ENCODE measurements at regions not wholly inside any gene's neighbourhood (a gene's known extent, or its start where the extent isn't known, plus 50 kb on each side); places are given as distances from the start of the nearest gene placed in this dataset.

GRCh38 chr18:78698914-78699313 lies 280.7 kb upstream of the SALL3 start:
- no peak for DNase-seq (ENCODE audit: low read depth)

- DNase-seq (ENCODE audit: low read depth) = no peak
These were observed 280.1 kb upstream of the SALL3 start for GRCh38 chr18:78699499-78699898.

DNA sequence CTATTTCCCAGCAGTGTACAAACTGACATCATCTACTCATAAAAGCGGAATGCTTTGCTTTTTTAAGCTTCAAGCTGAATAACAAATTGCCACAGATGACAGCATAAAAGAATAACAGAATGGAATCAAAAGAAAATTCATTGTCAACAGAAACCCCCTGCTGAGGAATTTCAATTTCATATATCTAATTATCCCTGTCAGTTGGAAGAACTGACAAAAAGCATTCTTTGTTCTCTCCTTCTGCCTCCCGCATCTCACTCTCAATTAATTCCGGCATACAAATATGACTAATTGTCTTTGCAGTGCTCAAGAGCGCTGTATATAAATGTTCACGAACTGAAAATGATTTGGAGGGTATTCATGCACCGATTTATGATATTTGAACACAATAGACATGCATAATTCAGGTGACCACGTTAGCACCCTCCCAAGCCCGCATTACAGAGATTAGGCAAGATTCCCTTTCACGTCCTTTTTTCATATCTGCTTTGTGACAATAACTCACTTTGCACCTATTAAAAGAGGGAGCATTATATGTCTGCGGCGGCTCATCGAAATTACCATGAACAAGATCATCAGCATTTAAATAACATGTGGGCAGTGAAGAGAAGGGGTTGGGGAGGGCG lies 277.7 kb upstream of the SALL3 start:
- no peak for DNase-seq (ENCODE audit: low read depth)

- DNase-seq (ENCODE audit: low read depth) = no peak
These were observed 276.3 kb upstream of the SALL3 start for GRCh38 chr18:78703291-78703690.

GRCh38 chr18:78704971-78705461 lies 274.6 kb upstream of the SALL3 start:
- DNase-seq (ENCODE audit: low read depth) = no peak

DNA sequence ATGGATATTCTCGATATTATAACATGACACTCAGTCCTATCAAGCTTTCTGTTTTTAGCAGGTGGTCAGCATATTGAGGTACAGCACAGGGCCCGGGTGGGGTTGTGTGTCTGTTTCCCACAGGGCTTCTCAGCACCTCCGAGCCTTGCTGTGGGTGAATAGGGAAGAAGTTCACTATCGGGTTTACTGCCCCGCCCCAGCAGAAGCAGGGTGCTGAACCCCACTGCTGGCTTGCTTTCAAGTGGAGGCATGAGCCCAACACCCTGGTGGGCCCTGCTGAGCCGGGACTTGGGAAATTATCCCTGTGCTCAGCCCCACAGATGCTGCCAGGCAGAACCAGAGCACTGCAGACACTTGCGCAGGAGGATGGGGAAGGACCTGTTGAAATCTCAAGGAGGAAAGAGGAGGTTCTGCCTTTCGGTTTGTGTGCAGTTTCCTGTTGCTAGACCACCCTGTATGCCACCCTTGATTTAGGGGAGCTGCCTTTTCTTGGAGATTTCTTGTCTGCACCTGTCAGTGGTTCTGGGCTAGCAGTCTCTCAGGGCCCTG lies 270.3 kb upstream of the SALL3 start:
- DNase-seq (ENCODE audit: low read depth) = no peak

GRCh38 chr18:78711316-78711715 lies 268.3 kb upstream of the SALL3 start:
- no peak for DNase-seq (ENCODE audit: low read depth)

DNA sequence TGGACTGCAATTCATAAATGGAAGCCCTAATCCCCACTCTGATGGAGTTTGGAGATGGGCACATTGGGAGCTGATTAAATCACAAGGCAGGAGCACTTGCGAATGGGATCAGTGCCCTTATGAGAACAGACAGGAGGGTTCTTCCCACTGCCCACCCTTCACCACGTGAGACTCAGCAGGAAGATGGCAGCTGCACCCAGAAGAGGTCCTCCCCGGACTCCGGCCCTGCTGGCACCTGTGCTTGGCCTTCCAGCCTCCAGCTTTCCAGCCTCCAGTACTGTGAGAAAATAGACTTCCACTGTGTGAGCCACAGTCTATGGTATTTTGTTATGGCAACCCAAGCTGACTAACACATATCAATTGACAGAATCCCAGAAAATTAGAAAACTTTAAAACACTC lies 267.6 kb upstream of the SALL3 start:
- DNase-seq (ENCODE audit: low read depth) = no peak

- no peak for DNase-seq (ENCODE audit: low read depth)
These were observed 266.5 kb upstream of the SALL3 start for GRCh38 chr18:78713069-78713468.

DNA sequence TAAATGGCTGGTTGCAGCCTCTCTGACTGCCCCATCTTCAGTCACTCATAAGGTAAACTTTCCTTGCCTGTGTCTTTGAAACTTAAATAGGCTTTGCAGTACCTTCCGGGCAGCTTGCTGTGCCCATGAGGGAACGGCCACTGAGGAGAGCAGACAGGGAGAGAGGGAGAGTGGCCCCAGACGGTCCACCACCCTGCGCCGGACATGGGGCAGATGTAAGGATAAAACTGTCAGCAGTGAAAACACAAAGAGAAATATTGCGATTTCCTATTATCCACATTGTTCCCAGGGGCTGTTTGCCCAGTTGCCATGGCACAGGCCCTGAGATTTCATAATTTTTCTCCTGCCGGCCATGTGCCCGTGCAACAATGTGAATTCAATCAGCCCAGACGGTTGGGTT lies 265.9 kb upstream of the SALL3 start:
- no peak for DNase-seq (ENCODE audit: low read depth)

DNA sequence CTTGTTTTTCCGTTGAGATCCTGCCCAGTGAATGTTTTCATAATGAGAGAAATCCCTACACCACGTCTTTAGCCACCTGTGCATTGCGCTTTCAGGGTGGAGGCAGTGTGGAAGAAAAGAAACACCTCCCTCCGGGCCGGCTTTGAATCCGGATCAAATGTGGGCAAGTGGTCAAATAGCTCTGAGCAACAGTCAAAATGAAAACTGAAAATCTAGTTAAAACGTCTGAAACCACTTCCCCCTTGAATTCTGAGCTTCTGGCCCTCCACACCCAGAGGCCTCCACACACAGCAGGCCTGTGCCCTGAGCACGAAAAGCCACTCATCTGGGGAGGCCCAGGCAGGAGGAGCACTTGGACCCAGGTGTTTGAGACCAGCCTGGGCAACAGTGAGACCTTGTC lies 263.6 kb upstream of the SALL3 start:
- no peak for DNase-seq (ENCODE audit: low read depth)

- no peak for DNase-seq (ENCODE audit: low read depth)
These were observed 263.0 kb upstream of the SALL3 start for GRCh38 chr18:78716581-78716980.

- DNase-seq (ENCODE audit: low read depth) = no peak
These were observed 262.4 kb upstream of the SALL3 start for GRCh38 chr18:78717051-78717765.

DNA sequence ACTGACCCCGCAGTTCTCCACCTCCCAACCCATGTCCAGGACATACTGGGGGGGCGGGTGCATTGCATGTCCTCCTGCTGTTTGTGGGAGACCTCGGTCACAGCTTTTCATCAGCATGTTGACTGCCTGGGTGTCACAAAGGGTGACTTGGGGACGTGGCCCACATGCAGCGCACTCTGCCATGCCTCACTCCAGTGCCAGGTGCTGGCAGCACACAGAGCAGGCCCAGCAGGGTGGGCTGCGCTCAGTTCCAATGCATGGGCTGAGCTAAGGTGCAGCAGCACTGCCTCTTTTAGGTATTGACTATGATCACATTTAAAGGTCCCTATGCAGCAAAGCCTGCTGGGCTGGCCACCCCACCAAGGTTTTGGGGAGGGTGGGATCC lies 261.9 kb upstream of the SALL3 start:
- DNase-seq (ENCODE audit: low read depth) = no peak

GRCh38 chr18:78719821-78720220 lies 259.8 kb upstream of the SALL3 start:
- DNase-seq (ENCODE audit: low read depth) = no peak

GRCh38 chr18:78720456-78721237 lies 259.0 kb upstream of the SALL3 start:
- DNase-seq (ENCODE audit: low read depth) = no peak

GRCh38 chr18:78721238-78721875 lies 258.3 kb upstream of the SALL3 start:
- DNase-seq (ENCODE audit: low read depth) = no peak

DNA sequence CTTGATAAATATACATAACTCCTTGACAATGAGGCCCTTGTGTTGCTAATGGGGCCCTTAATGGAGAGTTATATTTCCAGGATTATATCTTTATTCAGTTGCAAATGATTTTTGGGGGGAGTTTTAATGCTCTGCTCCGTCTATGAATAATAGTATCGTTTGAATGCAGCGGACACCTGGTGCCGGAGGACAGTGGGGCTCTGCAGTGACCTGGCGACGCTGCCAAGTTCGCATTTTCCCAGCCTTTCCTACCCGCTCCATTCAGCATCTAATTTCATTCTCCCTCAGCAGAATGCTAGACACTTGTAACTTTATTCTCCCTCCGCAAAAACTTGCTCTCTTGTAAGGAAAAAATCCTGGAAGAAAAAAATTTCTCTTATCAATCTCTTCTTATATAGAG lies 257.6 kb upstream of the SALL3 start:
- no peak for DNase-seq (ENCODE audit: low read depth)

- peak; percentile 0 for DNase-seq (ENCODE audit: low read depth)
These were observed 257.2 kb upstream of the SALL3 start for GRCh38 chr18:78722386-78722785.

- DNase-seq (ENCODE audit: low read depth) = no peak
These were observed 256.5 kb upstream of the SALL3 start for GRCh38 chr18:78722929-78723710.

- DNase-seq (ENCODE audit: low read depth) = no peak
These were observed 255.3 kb upstream of the SALL3 start for GRCh38 chr18:78724214-78724914.

All from RPMI7951 (cell line).